GM12873 (cell line): ENCODE measurements at regions not wholly inside any gene's neighbourhood (a gene's known extent, or its start where the extent isn't known, plus 50 kb on each side); places are given as distances from the start of the nearest gene placed in this dataset.

Experiments used
- CTCF ChIP-seq: IDR thresholded peaks from 2 replicates; pipeline ENCODE4 v1.5.1; 2012; ENCODE audit warnings: low read depth, mild to moderate bottlenecking, moderate library complexity, low read length, control low read depth; ENCODE audit not compliant: insufficient read depth; ENCODE audit errors: missing control alignments

DNA sequence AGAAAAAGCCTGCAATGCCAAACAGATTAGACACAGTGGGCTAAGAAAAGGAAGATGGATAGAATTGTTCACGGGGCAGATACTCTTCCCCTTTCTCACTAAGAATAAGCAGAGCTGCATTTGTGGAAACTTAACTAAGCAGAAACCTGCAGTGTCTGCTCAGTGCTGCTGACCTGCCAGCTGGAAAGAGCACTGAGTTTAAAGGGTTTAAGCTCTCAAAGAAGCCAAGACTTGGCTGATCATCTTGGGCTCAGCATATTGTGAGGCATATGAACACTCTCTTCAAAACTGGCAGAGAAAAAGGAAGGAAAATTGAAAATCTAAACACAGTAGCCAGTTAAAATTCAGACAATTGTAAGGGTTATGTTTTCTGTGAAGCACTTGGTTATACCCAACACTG lies 711.1 kb upstream of the EPHA7 start:
- TF ChIP-seq CTCF, result no peak

- TF ChIP-seq CTCF, result no peak
Observed at GRCh38 chr6:94129926-94130325, 710.6 kb upstream of the EPHA7 start.

- no peak for TF ChIP-seq CTCF
Observed at GRCh38 chr6:94127716-94128115, 708.4 kb upstream of the EPHA7 start.

DNA sequence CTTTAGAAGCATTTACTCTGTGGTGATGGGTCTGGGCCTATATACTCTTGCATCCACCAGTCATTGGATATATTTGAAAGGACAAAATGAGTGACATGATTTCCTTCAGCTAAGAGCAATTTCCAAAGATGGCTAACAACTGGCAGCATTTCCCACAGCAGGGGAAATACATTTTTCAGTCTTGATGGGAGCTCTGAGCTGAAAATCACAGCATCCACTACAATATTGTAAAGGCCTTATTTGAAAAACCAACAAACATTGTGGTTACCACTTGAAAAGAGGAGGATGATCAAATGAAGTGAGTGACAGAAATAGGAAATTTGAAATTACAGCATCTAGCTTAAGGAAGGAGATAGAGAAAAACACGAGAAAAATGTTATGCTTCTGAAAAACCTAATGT lies 705.0 kb upstream of the EPHA7 start:
- TF ChIP-seq CTCF, result no peak

GRCh38 chr6:94121094-94121493 lies 701.7 kb upstream of the EPHA7 start:
- TF ChIP-seq CTCF, result no peak

GRCh38 chr6:94099072-94099471 lies 679.7 kb upstream of the EPHA7 start:
- TF ChIP-seq CTCF, result no peak

- no peak for TF ChIP-seq CTCF
Observed at GRCh38 chr6:94095961-94096360, 676.6 kb upstream of the EPHA7 start.
